Activated CD4-positive, alpha-beta T cell treated with anti-CD3 and anti-CD28 coated beads, Interleukin-2, amount 10 ng/mL, durations not matched to agents 24 days and 14 days (primary cell): ENCODE measurements at regions not wholly inside any gene's neighbourhood (a gene's known extent, or its start where the extent isn't known, plus 50 kb on each side); places are given as distances from the start of the nearest gene placed in this dataset.

Experiments
- DNase-seq: peaks from one replicate; pipeline ENCODE4 v3.0.0; 2022
- H3K27ac Mint-ChIP-seq: one replicate; pipeline ENCODE4 v1.8.0; 2022; ENCODE audit warnings: mild to moderate bottlenecking, mixed read lengths
- H3K27me3 Mint-ChIP-seq: one replicate; pipeline ENCODE4 v1.8.0; 2022; ENCODE audit warnings: mixed read lengths
- H3K36me3 Mint-ChIP-seq: one replicate; pipeline ENCODE4 v1.8.0; 2022; ENCODE audit warnings: low read depth, mild to moderate bottlenecking, mixed read lengths
- H3K4me1 Mint-ChIP-seq: one replicate; pipeline ENCODE4 v1.8.0; 2021; ENCODE audit warnings: mixed read lengths
- H3K4me3 Mint-ChIP-seq: one replicate; pipeline ENCODE4 v1.8.0; 2022; ENCODE audit warnings: mild to moderate bottlenecking, moderate library complexity, mixed read lengths
- H3K9me3 Mint-ChIP-seq: one replicate; pipeline ENCODE4 v1.8.0; 2021; ENCODE audit warnings: mixed read lengths
- intact Hi-C: fragments of 100-400 bp; cut with micrococcal nuclease; formaldehyde crosslinking; loops from one replicate; pipeline ENCODE4 v1.15.1; 2023

DNA sequence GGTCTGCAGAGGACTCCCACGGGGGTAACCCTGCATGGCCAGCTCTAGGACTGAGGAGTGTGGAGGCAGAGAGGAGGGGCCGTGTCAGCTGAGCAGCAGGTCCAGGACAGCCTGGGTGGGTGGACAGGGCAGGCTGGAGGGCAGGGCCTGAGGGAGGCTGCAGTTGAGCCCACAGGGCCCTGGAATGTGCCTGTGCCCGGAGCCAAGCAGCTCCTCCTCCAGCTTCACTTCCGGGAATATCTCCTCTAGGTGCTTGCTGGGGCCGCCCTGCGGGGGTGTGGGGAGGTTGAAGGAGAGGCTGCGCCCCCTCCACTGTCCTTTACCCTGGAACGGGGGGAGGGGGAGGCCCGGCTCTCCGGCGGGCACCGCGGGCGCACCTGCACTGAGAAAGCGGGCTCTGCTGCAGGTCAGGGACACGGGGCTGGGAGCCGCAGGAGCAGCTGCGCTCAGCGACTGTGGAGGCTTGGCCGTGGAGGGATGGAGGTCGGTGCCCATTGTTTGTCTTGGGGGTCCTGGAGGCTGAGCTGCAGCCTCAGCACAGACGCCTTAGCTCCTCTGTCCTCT, 1293.2 kb downstream of the BRD1 start:
- no peaks in the 10 kb centered on the region for H3K36me3 Mint-ChIP-seq
- DNase-seq = no peak
- H3K9me3 Mint-ChIP-seq = no peaks in the 10 kb centered on the region
- no peaks in the 10 kb centered on the region for H3K27me3 Mint-ChIP-seq
- H3K4me3 Mint-ChIP-seq = no peak overlapping the region
- no peak overlapping the region for H3K27ac Mint-ChIP-seq
- no peaks in the 10 kb centered on the region for H3K4me1 Mint-ChIP-seq
- intact Hi-C loops = no loop called here

DNA sequence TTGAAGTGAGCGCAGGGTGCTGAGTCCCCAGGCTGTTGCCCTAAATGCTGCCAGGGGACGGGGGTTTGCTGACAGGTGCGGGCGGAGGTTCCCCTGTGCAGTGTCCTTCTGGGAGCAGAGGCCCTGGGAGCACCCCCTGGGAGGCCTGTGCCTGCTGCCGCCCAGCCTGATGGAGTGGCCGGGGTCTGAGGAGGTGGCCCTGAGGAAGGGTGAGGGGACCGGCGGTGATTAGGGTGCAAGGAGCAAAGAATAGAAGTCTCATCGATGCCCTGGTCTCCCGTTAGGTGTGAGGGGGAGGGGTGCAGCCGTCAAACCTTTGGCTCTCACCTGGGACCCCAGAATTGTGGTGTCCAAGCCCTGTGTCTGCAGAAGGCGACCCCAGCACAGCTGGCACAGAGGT, 1294.7 kb downstream of the BRD1 start:
- no peaks in the 10 kb centered on the region for H3K36me3 Mint-ChIP-seq
- H3K9me3 Mint-ChIP-seq = no peaks in the 10 kb centered on the region
- H3K4me1 Mint-ChIP-seq = no peaks in the 10 kb centered on the region
- no peak overlapping the region for H3K4me3 Mint-ChIP-seq
- H3K27ac Mint-ChIP-seq = no peak overlapping the region
- no peaks in the 10 kb centered on the region for H3K27me3 Mint-ChIP-seq
- no peak for DNase-seq
- intact Hi-C loops = no loop called here

GRCh38 chr22:48531761-48532435, 1295.8 kb downstream of the BRD1 start:
- Mint-ChIP-seq H3K36me3 (no peaks in the 10 kb centered on the region), H3K27ac (no peak overlapping the region), H3K27me3 (no peaks in the 10 kb centered on the region), H3K4me3 (no peak overlapping the region), H3K4me1 (no peaks in the 10 kb centered on the region), H3K9me3 (no peaks in the 10 kb centered on the region)
- no peak for DNase-seq
- intact Hi-C loops = no loop called here

DNA sequence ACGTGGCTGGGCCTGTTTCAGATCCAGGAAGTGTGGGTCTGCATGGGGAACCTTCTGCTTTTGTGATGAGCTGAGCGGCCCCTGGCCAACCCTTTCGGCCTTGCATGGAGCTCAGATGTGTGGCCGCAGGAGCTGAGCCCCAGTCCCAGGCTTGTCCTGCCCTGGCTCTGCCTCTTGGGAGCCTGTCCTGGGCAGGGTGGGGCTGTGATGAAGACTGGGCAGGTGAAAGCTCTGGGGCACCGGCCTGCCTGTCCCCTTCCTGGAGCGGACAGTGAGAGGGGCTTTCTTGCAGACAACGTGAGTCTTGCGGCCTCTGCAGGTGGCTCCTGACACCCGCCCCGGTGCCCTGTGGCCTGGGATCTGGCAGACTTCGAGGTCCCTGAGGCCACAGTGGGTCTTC, 1296.6 kb downstream of the BRD1 start:
- DNase-seq = no peak
- no peak overlapping the region for H3K4me3 Mint-ChIP-seq
- intact Hi-C loops = no loop called here
- H3K9me3 Mint-ChIP-seq = no peaks in the 10 kb centered on the region
- H3K36me3 Mint-ChIP-seq = no peaks in the 10 kb centered on the region
- no peaks in the 10 kb centered on the region for H3K4me1 Mint-ChIP-seq
- H3K27ac Mint-ChIP-seq = no peak overlapping the region
- H3K27me3 Mint-ChIP-seq = no peaks in the 10 kb centered on the region

DNA sequence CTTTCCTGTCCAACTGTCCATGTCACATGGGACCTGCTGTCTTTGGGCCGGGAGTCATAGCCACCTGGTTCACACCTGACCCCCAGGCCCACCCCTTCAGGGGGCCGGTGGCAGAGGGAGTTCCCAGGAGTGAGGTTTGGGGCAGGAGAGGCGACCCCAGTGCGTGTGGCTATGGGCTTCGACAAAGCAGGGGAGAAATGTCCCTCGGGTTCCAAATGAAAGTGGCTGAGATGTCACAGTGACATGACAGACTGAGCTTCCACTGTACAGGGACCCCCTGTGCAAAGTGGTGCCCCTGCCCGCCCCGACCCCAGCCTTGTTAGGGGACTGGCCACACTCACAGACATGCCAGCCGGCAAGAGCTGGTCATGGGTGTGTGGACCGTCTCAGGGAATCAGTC, 1297.0 kb downstream of the BRD1 start:
- no peak overlapping the region for H3K27ac Mint-ChIP-seq
- no peak overlapping the region for H3K4me3 Mint-ChIP-seq
- H3K27me3 Mint-ChIP-seq = no peaks in the 10 kb centered on the region
- H3K36me3 Mint-ChIP-seq = no peaks in the 10 kb centered on the region
- intact Hi-C loops = no loop called here
- H3K9me3 Mint-ChIP-seq = no peaks in the 10 kb centered on the region
- H3K4me1 Mint-ChIP-seq = no peaks in the 10 kb centered on the region
- DNase-seq = no peak

DNA sequence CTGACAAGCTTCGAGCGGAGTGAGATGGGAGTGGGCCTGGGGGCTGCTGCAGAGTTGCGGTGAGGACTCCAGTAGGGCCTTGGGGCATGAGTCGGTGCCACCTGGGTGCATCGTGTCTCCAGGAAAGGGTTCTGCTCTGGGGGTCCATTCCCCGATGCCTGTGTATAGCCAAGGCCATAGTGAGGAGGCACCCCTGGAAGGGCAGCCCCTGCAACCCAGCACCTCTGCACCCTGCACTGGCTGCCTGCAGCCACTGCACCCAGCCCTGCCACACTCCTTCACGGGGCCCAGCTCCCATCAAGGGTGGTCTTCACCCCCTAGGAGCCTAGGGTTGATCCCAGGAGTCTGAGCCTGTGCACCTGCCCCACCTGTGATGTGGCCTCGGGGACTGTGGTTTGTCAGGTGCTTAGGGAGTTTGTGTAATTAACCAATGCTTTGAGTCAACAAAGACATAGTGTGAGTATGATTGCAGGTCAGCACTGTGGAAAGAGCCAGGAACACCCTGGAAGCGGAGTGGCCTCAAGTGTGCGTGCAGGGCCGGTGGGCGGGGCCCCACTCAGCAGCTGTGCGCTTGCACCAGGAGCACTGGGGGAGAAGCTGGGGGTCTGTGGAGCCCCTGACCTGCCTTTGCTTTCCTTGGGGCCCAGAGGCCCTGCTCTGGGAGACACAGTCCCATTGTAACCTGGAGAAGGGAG, 1299.3 kb downstream of the BRD1 start:
- H3K27ac Mint-ChIP-seq = no peak overlapping the region
- no peak for DNase-seq
- H3K36me3 Mint-ChIP-seq = no peaks in the 10 kb centered on the region
- H3K27me3 Mint-ChIP-seq = no peaks in the 10 kb centered on the region
- no peak overlapping the region for H3K4me3 Mint-ChIP-seq
- intact Hi-C loops = no loop called here
- no peaks in the 10 kb centered on the region for H3K9me3 Mint-ChIP-seq
- H3K4me1 Mint-ChIP-seq = no peaks in the 10 kb centered on the region

DNA sequence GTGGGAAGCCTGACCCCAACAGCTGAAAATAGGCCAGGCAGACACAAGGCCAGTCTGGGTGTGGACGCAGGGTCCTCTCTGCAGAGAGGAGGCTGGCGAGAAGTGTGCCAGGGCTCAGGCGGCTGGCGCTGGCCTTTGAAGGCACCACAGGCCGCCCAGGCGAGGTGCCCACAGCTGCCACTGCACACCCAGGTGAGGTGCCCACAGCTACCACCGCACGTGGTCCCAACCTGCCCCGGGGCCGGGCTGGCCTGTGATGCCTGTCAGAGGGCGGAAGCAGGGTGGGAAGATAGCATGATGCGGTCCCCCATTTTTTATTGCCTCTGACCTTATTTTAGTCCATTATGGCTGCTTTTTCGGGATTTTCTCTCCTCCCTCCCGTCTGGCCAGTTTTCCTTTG, 1303.9 kb downstream of the BRD1 start:
- no peak overlapping the region for H3K27ac Mint-ChIP-seq
- no peak overlapping the region for H3K4me3 Mint-ChIP-seq
- no peaks in the 10 kb centered on the region for H3K27me3 Mint-ChIP-seq
- H3K4me1 Mint-ChIP-seq = no peaks in the 10 kb centered on the region
- no peaks in the 10 kb centered on the region for H3K9me3 Mint-ChIP-seq
- H3K36me3 Mint-ChIP-seq = no peaks in the 10 kb centered on the region
- no peak for DNase-seq
- intact Hi-C loops = no loop called here

DNA sequence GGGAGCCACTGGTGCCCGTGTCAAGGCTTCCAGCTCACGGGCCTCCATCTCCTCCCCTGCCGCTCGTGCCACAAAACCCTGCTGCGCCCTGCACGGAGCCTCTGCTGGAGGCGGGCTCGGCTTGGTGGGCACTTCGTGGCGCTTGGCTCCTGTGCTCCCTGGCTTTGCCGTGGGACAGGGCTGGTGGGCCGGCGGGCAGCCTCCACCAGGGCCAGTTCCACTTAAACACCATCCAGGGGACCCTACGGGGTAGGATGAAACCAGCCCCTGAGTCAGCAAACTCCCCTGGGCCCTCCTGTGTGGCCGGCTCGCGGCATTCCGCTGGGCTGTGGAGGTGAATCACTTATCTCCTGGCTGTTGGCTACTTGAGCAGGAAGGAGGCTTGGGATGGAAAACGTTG, 1304.6 kb downstream of the BRD1 start:
- intact Hi-C loops = no loop called here
- no peak overlapping the region for H3K4me3 Mint-ChIP-seq
- no peaks in the 10 kb centered on the region for H3K4me1 Mint-ChIP-seq
- H3K9me3 Mint-ChIP-seq = no peaks in the 10 kb centered on the region
- no peaks in the 10 kb centered on the region for H3K27me3 Mint-ChIP-seq
- no peak overlapping the region for H3K27ac Mint-ChIP-seq
- DNase-seq = no peak
- no peaks in the 10 kb centered on the region for H3K36me3 Mint-ChIP-seq

DNA sequence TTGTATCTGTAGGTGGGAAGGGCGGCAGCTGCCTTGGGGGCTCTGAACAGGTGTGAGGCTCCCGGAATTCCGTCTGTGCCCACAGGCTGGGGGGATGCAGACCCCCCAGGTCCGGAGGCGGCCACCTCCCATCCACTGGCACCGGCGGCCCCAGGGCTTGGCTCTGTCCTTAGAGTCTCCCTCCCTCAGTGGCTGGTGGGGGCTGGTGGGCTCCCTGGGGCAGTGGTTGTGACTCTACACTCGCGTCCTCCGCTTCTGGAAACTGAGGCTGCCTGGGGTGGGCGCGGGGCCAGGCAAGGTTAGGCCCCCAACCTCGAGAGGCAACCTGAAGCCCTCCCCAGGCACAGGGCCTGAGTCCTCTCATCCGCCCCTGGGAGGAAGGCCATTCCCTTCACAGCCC, 1305.4 kb downstream of the BRD1 start:
- Mint-ChIP-seq H3K4me1 (no peaks in the 10 kb centered on the region), H3K36me3 (no peaks in the 10 kb centered on the region), H3K27ac (no peak overlapping the region), H3K4me3 (no peak overlapping the region), H3K27me3 (no peaks in the 10 kb centered on the region), H3K9me3 (no peaks in the 10 kb centered on the region)
- intact Hi-C loops = no loop called here
- no peak for DNase-seq

DNA sequence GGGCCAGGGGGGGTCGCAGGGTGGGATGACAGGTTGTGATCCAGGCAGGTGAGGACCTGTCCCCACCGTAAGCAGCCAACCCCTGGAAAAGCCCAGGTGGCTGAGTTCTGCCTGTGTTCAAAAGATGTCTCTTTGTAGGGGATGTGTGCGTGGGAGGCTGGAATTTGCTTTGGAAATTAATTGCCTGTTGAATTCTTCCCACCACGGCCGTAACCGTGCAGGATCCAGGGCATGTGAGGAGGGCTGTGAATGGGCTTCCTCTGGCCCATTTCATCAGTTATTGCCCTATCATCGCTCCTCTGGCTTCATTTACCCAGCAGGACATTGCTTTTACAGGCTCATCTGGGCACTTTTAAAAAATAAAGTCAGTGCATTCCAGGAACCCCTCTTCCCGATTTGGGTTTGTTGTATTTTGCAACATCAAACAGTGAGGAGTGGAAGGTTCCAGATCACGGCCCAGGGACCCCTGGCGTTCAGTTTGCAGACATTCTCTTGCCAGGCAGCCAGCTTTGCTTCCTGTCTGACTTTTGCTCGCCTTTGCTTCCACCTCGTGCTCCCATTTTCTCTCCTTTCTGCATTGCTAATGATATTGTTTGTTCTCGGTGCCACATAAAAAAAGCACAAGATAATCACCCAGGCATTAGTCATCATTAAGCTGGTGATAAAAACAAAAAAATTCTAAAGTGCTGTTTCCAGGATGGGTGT, 1306.6 kb downstream of the BRD1 start:
- Mint-ChIP-seq H3K4me3 (no peak overlapping the region), H3K36me3 (no peaks in the 10 kb centered on the region), H3K9me3 (no peaks in the 10 kb centered on the region), H3K4me1 (no peaks in the 10 kb centered on the region), H3K27me3 (no peaks in the 10 kb centered on the region), H3K27ac (no peak overlapping the region)
- no peak for DNase-seq
- intact Hi-C loops = no loop called here

- H3K4me1 Mint-ChIP-seq = no peaks in the 10 kb centered on the region
- H3K9me3 Mint-ChIP-seq = no peaks in the 10 kb centered on the region
- DNase-seq = no peak
- intact Hi-C loops = no loop called here
- no peak overlapping the region for H3K27ac Mint-ChIP-seq
- H3K4me3 Mint-ChIP-seq = no peak overlapping the region
- no peaks in the 10 kb centered on the region for H3K36me3 Mint-ChIP-seq
- H3K27me3 Mint-ChIP-seq = no peaks in the 10 kb centered on the region
Observed at GRCh38 chr22:48520207-48520606, 1307.5 kb downstream of the BRD1 start.

- Mint-ChIP-seq H3K9me3 (no peaks in the 10 kb centered on the region), H3K4me1 (no peaks in the 10 kb centered on the region), H3K4me3 (no peak overlapping the region), H3K36me3 (no peaks in the 10 kb centered on the region), H3K27me3 (no peaks in the 10 kb centered on the region), H3K27ac (no peak overlapping the region)
- intact Hi-C loops = no loop called here
- DNase-seq = no peak
Observed at GRCh38 chr22:48517039-48518030, 1310.3 kb downstream of the BRD1 start.

- H3K36me3 Mint-ChIP-seq = no peaks in the 10 kb centered on the region
- DNase-seq = no peak
- intact Hi-C loops = no loop called here
- no peaks in the 10 kb centered on the region for H3K27me3 Mint-ChIP-seq
- H3K9me3 Mint-ChIP-seq = no peaks in the 10 kb centered on the region
- H3K27ac Mint-ChIP-seq = no peak overlapping the region
- no peaks in the 10 kb centered on the region for H3K4me1 Mint-ChIP-seq
- H3K4me3 Mint-ChIP-seq = no peak overlapping the region
Observed at GRCh38 chr22:48516571-48516970, 1311.1 kb downstream of the BRD1 start.
